OCI-LY1 (cell line): ENCODE measurements at regions not wholly inside any gene's neighbourhood (a gene's known extent, or its start where the extent isn't known, plus 50 kb on each side); places are given as distances from the start of the nearest gene placed in this dataset.

Experiments used
- H2AFZ ChIP-seq: fragments of 200-600 bp; sonication (generic), shearing (Covaris generic); 2 replicates; pipeline ENCODE4 v1.6.0; 2014; ENCODE audit warnings: antibody characterized with exemption, mild to moderate bottlenecking, low read length
- H3F3A ChIP-seq: fragments of 200-600 bp; sonication (generic), shearing (Covaris generic); 2 replicates; pipeline ENCODE4 v1.6.0; 2014; ENCODE audit warnings: mild to moderate bottlenecking, antibody characterized with exemption, low read length, moderate library complexity; ENCODE audit not compliant: insufficient read depth
- H3K27ac ChIP-seq: fragments of 200-600 bp; sonication (generic); 2 replicates; pipeline ENCODE4 v1.5.1; 2014; ENCODE audit warnings: low read length, mixed run types, mild to moderate bottlenecking, low read depth; ENCODE audit not compliant: poor library complexity, severe bottlenecking
- H3K27me3 ChIP-seq: fragments of 200-600 bp; sonication (generic); 2 replicates; pipeline ENCODE4 v1.6.0; 2014; ENCODE audit warnings: antibody characterized with exemption, mild to moderate bottlenecking, low read length, moderate library complexity; ENCODE audit not compliant: insufficient read depth
- H3K36me3 ChIP-seq: fragments of 200-600 bp; sonication (generic); 2 replicates; pipeline ENCODE4 v1.6.1; 2014; ENCODE audit warnings: mild to moderate bottlenecking, antibody characterized with exemption, low read length, moderate library complexity, mixed read lengths; ENCODE audit not compliant: insufficient read depth
- H3K4me1 ChIP-seq: fragments of 200-600 bp; sonication (generic); 2 replicates; pipeline ENCODE4 v1.5.1; 2014; ENCODE audit warnings: mild to moderate bottlenecking, low read length, moderate library complexity; ENCODE audit not compliant: insufficient read depth, severe bottlenecking
- H3K4me2 ChIP-seq: fragments of 200-600 bp; sonication (generic), shearing (Covaris generic); 2 replicates; pipeline ENCODE4 v1.6.1; 2014; ENCODE audit warnings: low read length
- H3K4me3 ChIP-seq: fragments of 200-600 bp; sonication (generic); 2 replicates; pipeline ENCODE4 v1.5.1; 2014; ENCODE audit warnings: low read length, low read depth, mild to moderate bottlenecking, mixed read lengths; ENCODE audit not compliant: poor library complexity, severe bottlenecking
- H3K79me2 ChIP-seq: fragments of 200-600 bp; shearing (Covaris generic); 2 replicates; pipeline ENCODE4 v1.6.1; 2016; ENCODE audit warnings: mixed run types, low read length, mixed read lengths; ENCODE audit not compliant: insufficient read depth
- H3K9ac ChIP-seq: fragments of 200-600 bp; sonication (generic), shearing (Covaris generic); 2 replicates; pipeline ENCODE4 v1.6.1; 2014; ENCODE audit warnings: mild to moderate bottlenecking, low read length, mixed read lengths
- H3K9me2 ChIP-seq: fragments of 200-600 bp; sonication (generic), shearing (Covaris generic); 2 replicates; pipeline ENCODE4 v1.6.1; 2014; ENCODE audit warnings: low read depth, mild to moderate bottlenecking, low read length, mixed read lengths
- H3K9me3 ChIP-seq: fragments of 200-600 bp; shearing (Covaris generic); 2 replicates; pipeline ENCODE4 v1.6.1; 2014; ENCODE audit warnings: low read length, mixed read lengths
- H4K20me1 ChIP-seq: fragments of 200-600 bp; sonication (generic), shearing (Covaris generic); 2 replicates; pipeline ENCODE4 v1.6.0; 2016; ENCODE audit warnings: mild to moderate bottlenecking, low read length; ENCODE audit not compliant: insufficient read depth
- CTCF ChIP-seq: fragments of 200-600 bp; sonication (generic), shearing (Covaris generic); IDR thresholded peaks from 2 replicates; pipeline ENCODE4 v1.5.1; 2017; ENCODE audit warnings: mild to moderate bottlenecking, antibody characterized with exemption, low read length, moderate library complexity, mixed read lengths
- EZH2 ChIP-seq: fragments of 200-600 bp; sonication (generic), shearing (Covaris generic); IDR thresholded peaks from 2 replicates; pipeline ENCODE4 v1.8.0; 2017; ENCODE audit warnings: borderline replicate concordance, mixed run types, mild to moderate bottlenecking, antibody characterized with exemption, low read length, moderate library complexity, mixed read lengths

GRCh38 chr2:57943315-57943714 is 103.3 kb upstream of the VRK2 start:
- Histone ChIP-seq H3K27me3 (no peaks in the 10 kb centered on the region), H3K9me2 (no peaks in the 10 kb centered on the region; the same call in 1 of the 2 replicates), H4K20me1 (no peaks in the 10 kb centered on the region), H2AFZ (no peak overlapping the region), H3K9me3 (no peaks in the 10 kb centered on the region), H3F3A (no peaks in the 10 kb centered on the region), H3K36me3 (no peaks in the 10 kb centered on the region), H3K9ac (no peak overlapping the region), H3K4me1 (no peaks in the 10 kb centered on the region), H3K79me2 (no peaks in the 10 kb centered on the region), H3K27ac (no peak overlapping the region), H3K4me3 (no peak overlapping the region), H3K4me2 (no peak overlapping the region)
- no peak for TF ChIP-seq CTCF
- no peak for TF ChIP-seq EZH2

- Histone ChIP-seq H3K36me3 (no peaks in the 10 kb centered on the region), H3K27ac (no peak overlapping the region), H2AFZ (no peak overlapping the region), H3K4me3 (no peak overlapping the region), H3K27me3 (no peaks in the 10 kb centered on the region), H3K9me3 (no peaks in the 10 kb centered on the region), H3K4me2 (no peak overlapping the region), H3K4me1 (no peaks in the 10 kb centered on the region), H3F3A (no peaks in the 10 kb centered on the region), H3K79me2 (no peaks in the 10 kb centered on the region), H3K9me2 (no peaks in the 10 kb centered on the region), H4K20me1 (no peaks in the 10 kb centered on the region), H3K9ac (no peak overlapping the region)
- no peak for TF ChIP-seq CTCF
- TF ChIP-seq EZH2, result no peak
Measured at GRCh38 chr2:57947398-57947797, 99.2 kb upstream of the VRK2 start.

- no peak overlapping the region for H3K4me3 ChIP-seq
- no peaks in the 10 kb centered on the region for H3K4me1 ChIP-seq
- no peaks in the 10 kb centered on the region for H3K36me3 ChIP-seq
- H4K20me1 ChIP-seq, result no peaks in the 10 kb centered on the region
- TF ChIP-seq CTCF (no peak), EZH2 (no peak)
- H3K79me2 ChIP-seq, result no peaks in the 10 kb centered on the region
- no peaks in the 10 kb centered on the region for H3F3A ChIP-seq
- H3K9ac ChIP-seq, result no peak overlapping the region
- H3K4me2 ChIP-seq, result no peak overlapping the region
- H3K9me2 ChIP-seq, result no peaks in the 10 kb centered on the region
- no peaks in the 10 kb centered on the region for H3K27me3 ChIP-seq
- H3K27ac ChIP-seq, result no peak overlapping the region
- H3K9me3 ChIP-seq, result no peaks in the 10 kb centered on the region
- no peak overlapping the region for H2AFZ ChIP-seq
Measured at GRCh38 chr2:57954020-57954419, 92.6 kb upstream of the VRK2 start.
